Fibroblast of skin of scalp (primary cell): ENCODE measurements at regions not wholly inside any gene's neighbourhood (a gene's known extent, or its start where the extent isn't known, plus 50 kb on each side); places are given as distances from the start of the nearest gene placed in this dataset.

Source experiments
- DNase-seq: peaks from one replicate; pipeline ENCODE4 v3.0.0-alpha.2; 2013

- peak; percentile 13 for DNase-seq
Observed at GRCh38 chr2:63658176-63658968, 69.6 kb downstream of the MDH1 start.

DNA sequence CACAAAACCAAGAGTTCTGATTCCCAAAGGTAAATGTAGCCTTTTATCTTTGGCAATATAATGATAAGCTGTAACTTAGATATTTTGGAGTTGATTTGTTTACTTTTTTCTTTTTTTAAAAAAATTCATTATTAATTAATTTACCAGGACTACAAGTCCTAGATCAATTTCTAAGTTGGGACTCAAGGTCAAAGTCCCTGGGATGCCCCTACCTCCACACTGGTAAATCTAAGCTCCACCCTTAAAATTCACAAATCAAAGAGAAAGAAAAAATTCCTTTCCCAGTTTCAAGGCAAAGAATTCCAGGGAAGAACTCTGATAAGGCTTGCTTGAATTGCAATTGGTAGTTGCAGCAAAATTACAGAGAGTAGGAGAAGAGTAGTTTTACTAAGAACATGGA, 71.3 kb downstream of the MDH1 start:
- no peak for DNase-seq

DNA sequence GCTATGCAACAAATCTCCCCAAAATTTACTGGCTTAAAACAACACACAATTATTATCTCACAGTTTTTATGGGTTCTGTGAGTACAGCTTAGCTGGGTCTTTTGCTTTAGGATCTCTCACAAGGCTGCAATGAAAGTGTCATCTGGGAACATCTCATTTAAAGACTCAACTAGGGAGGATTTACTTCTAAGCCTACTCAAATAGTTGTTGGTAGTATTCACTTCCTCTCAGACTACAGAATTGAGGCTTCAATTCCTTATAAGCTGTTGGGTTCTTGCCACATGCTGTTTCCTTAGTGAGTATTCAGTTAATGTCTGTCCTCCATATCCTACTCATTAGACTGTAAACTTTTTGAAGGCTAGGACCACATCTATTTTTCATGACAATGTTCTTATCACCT, 72.3 kb downstream of the MDH1 start:
- DNase-seq: peak; percentile 93

- DNase-seq: peak; percentile 29
Observed at GRCh38 chr2:63662028-63662804, 73.5 kb downstream of the MDH1 start.

DNA sequence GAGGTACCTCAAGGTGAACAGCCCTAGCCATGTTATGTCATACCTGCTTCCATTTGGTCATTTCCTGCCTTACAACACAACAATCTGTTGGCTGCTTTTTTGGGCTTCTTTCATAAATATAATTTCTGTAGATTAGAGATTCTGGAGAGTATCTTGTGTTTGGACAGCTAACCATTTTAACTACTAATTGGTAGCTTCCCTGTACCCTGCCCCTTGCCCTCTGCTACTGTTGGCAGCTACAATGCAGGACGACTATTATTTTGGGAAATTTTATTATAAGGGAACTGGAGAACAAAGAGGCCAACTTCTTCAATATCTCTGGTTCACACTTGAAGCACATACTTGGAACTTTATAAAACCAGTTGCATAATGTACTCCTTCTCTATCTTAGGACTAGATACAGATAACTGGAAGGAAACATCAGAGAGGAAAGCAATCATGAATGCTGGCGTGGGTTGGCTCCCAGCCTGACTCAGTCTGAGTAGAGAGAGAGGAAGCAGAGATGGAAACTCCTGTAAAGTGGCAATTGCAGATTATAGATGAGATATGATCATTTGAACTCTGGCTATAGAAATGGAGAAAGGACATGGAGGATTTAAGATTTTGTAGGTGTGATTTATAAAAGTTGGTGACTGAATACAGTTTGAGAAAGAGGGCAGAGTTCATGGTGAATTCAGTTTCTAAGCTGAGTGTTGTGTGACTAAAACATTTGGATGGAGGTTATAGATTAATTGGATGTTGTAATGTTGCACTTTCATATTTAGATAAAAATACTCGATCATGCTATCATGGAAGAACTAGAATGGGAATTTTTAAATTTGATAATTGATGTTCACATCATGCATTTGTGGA, 74.5 kb downstream of the MDH1 start:
- DNase-seq: no peak

- DNase-seq: no peak
Observed at GRCh38 chr2:63665091-63665490, 76.3 kb downstream of the MDH1 start.

DNA sequence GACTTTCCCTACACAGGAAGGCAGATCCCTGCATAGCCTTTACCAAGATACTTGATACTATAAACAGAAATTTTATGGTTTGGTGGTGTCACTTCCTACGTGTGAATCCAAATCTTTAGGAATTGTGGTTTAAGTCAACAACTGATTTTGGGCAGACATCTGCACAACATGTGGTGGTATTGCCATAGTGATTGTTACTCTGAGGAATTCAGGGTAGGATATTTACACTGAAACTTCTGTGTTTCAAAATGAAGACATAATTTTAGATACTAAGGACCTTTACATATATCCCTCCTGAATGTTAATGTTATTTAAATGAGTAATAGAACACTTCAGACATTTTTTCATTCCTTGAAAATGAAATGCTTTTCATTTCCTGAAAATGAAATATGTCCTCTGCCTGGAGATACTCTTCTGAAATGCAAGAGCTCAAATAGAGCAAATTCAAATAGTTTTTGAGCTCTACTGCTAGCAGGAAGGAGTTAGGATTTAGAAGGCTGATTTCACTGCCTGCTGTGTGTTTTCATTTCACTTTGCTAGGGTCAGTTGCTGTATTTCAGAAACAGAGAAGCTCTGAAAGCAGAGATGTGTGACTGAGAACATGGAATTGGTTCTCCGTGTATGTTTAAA, 77.2 kb downstream of the MDH1 start:
- DNase-seq: peak; percentile 92

DNA sequence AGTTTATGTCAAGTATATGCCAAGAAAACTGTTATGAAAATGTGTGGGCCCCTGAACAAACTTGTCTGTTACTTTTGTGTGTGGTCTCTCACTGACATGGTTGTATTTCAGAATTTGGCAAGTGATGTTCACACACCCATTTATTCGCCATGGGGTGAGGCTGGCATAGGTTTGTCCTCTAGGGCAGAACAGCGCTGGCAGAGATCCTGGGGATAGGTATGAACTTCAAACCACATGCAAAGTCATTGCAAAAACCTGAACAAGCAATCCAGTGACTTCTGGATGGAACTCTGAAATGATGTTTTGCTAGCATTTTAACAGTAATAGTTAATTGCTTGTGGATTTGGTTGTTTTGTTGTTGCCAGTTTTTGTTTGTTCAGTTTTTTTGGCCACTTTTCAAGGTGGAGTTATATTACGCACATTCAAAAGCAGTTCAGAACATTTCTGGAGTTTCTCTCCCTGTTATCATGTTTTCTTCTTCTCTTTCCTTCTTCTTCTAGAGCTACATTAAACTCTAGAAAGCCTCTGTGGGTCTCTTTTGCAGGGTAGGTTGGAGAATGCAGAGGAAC, 78.5 kb downstream of the MDH1 start:
- DNase-seq: peak; percentile 12

DNA sequence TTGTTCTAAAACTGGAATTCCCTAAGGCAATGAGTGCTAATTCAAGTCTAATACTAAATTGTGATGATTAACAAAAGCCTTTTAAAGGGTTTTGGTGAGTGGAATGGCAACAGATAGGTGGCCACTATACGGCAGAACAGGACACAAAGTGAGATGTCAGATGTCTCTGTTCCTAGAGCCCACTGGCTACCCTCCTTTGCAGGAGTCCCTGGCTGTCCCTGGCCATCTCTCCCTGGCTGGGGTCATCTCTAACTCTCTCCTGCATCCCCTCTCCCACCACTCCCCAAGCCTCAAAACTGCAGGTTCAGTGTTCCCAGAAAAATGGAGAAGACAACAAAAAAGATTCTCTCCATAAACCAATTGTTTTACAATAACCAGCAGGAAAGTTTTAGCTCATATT, 79.2 kb downstream of the MDH1 start:
- no peak for DNase-seq

- DNase-seq: no peak
Observed at GRCh38 chr2:63668466-63668865, 79.7 kb downstream of the MDH1 start.

DNA sequence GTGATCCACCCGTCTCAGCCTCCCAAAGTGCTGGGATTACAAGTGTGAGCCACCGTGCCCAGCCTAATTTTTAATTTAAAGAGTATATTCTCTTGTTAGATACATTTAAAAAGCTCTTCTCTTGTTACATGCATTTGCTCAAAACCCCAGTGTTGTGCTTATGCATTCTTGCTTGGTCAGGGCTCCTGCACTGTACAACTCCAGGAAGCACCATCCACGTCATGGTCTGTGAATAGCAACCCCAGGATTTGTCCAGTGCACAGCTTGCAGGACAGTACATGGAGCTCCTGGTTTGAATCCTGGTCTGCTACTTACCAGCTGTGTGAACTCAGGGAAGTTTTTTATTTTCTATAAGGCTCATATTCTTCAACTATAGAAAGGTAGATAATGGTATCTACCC, 80.8 kb downstream of the MDH1 start:
- no peak for DNase-seq

- no peak for DNase-seq
Observed at GRCh38 chr2:63673865-63674533, 85.2 kb downstream of the MDH1 start.

GRCh38 chr2:63675026-63675425, 86.3 kb downstream of the MDH1 start:
- DNase-seq: peak; percentile 17

DNA sequence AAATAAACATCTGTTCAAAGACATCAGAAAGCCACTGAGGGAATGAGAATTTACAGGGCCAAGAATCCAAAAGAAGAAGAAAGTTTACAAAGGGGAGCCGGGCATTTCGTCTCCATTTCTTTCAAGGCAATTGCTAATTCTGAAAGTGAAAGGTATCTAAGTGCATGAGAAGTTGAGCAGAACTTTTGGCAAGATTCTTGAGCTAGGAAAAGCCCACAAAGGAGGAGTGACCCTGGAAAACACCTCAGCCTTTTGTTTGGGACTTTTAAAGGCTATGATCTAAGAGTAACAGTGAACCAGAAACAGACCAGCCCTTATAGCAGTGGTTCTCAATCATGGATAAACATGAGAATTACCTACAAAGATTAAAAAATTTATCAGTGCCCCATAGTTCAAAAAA, 87.4 kb downstream of the MDH1 start:
- DNase-seq: no peak

DNA sequence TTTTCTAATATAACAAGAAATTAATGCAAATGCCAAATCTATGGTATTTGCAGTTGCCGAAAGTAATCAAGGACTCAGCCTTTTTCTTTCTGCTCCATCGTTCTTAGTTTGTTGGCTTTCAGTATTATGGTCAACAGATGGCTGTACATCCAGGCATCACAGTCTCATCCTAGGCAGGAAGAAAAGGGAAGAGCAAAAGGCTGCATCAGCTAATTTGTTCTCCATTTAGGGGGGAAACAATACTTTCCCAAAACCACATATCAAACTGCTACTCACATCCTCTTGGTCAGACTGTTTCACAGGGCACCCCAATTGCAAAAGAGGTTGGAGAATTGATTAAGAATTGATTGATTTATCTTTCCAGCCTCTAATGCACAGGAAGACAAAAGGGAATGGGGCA, 89.3 kb downstream of the MDH1 start:
- DNase-seq: no peak

- DNase-seq: no peak
Observed at GRCh38 chr2:63678551-63678950, 89.8 kb downstream of the MDH1 start.

- peak; percentile 59 for DNase-seq
Observed at GRCh38 chr2:63679252-63679855, 90.6 kb downstream of the MDH1 start.

DNA sequence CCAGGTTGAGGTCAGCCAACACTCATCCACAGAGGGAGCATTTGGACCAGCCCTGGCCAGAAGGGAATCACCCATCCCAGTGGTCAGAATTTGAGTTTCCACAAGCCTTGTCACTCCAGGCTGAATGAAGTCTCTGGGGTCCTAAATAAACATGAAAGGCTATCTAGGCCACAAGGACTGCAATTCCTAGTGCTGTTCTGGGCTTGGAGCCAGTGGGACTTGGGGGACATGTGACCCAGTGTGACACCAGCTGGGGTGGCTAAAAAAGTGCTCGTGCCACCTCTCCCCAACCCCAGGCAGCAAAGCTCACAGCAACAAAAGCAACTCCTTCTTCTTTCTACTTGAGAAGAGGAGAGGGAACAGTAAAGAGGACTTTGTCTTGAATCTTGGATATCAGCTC, 91.7 kb downstream of the MDH1 start:
- DNase-seq: no peak

DNA sequence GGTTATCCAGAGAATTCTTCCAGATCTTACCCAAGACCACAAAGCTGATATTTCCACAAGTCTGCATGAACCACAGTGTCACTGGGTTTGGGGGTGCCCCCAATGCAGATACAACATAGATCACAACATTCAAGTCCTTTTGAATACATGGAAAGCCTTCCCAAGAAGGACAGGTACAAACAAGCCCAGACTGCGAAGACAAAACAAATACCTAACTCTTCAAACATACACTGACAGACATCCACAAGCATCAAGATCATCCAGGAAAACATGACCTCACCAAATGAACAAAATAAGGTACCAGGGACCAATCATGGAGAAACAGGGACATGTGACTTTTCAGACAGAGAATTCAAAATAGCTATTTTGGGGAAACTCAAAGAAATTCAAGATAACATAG, 93.1 kb downstream of the MDH1 start:
- no peak for DNase-seq

- DNase-seq: peak; percentile 71
Observed at GRCh38 chr2:63692002-63692606, 103.3 kb downstream of the MDH1 start.

- DNase-seq: no peak
Observed at GRCh38 chr2:63695583-63695982, 106.8 kb downstream of the MDH1 start.
